Mammary epithelial cell (primary cell): ENCODE measurements at regions not wholly inside any gene's neighbourhood (a gene's known extent, or its start where the extent isn't known, plus 50 kb on each side); places are given as distances from the start of the nearest gene placed in this dataset.

Experiments used
- CTCF ChIP-seq, 2 donors: IDR thresholded peaks in 1 of 2; conservative IDR thresholded peaks in 1 of 2; 2 replicates each; pipeline ENCODE4 v1.5.1; 2011 to 2012; ENCODE audit warnings: inconsistent platforms in 2 of 2, low read length in 2 of 2, mild to moderate bottlenecking in 2 of 2, control low read depth in 1 of 2, low read depth in 1 of 2; ENCODE audit not compliant: insufficient read depth in 1 of 2; ENCODE audit errors: extremely low read depth in 1 of 2
- EZH2 ChIP-seq: IDR thresholded peaks from 2 replicates; pipeline ENCODE4 v1.6.1; 2012; ENCODE audit warnings: low read length, inconsistent platforms, borderline replicate concordance

- TF ChIP-seq CTCF (conservative IDR thresholded peaks at IDR 0.05 in 1 of 2, IDR thresholded peaks at IDR 0.05 in 1 of 2; ENCODE audit: extremely low read depth in 1 of 2, insufficient read depth in 1 of 2, low read depth in 1 of 2, low read length in 2 of 2) (no peak), EZH2 (no peak)
These were observed 447.9 kb downstream of the SPATA31D1 start for GRCh38 chr9:82436475-82436874.
